DMS153 treated with DMSO at 0.1 percent for 48 hours (cell line): ENCODE measurements at regions not wholly inside any gene's neighbourhood (a gene's known extent, or its start where the extent isn't known, plus 50 kb on each side); places are given as distances from the start of the nearest gene placed in this dataset.
A peak's percentile ranks its signal among the peaks of the same experiment; 100 is the strongest.

Experiments
- DNase-seq: peaks from one replicate; lab custom pipeline; 2025; ENCODE audit not compliant: unreplicated experiment; lab: John Stamatoyannopoulos, UW

DNA sequence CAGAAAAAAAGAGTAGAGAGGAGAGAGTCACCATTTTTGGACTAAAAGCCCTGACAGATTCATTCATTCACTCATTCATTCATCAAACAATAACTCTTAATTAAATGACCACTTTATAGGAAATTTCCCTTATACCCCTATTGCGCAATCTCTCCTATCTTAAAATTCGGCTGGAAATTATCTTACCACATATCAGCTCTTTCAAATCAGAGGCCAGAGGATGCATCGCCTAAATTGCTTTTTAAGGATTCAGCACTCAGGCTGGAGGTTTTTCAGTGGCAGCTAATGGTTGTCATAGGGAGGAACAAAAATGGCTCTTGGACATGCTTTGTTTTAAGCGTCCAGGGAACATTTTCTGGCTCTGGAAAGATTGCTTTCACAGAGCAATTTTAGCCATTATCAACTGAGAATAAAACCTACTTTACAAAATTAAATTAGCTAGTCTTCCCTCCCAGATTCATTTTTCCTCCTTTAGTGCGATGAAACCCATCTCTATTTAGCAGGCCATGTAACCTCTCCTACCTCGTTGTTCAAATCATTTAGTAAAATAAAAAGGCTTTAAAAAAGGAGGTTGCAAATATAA lies 115.2 kb downstream of the OLFM4 start:
- DNase-seq: no peak

DNA sequence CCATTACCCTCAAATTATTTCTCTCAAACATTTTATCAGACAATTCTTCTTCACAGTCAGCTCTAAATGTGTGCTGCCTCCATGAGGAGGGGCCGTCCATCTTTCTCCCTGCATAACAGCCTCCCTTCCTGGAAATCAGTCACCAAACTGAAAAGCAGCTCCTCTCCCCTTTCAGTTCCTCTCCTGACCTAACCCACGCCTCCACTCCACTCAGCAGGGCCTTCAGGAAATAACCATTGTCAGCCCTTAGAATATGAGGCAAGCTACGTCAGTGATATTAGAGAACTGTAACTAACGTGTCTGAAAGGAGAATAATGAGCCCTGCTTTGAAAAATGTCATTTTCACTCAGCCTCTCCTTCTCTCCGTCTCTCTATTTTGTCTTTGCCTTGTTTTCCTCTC lies 116.2 kb downstream of the OLFM4 start:
- DNase-seq: no peak

DNA sequence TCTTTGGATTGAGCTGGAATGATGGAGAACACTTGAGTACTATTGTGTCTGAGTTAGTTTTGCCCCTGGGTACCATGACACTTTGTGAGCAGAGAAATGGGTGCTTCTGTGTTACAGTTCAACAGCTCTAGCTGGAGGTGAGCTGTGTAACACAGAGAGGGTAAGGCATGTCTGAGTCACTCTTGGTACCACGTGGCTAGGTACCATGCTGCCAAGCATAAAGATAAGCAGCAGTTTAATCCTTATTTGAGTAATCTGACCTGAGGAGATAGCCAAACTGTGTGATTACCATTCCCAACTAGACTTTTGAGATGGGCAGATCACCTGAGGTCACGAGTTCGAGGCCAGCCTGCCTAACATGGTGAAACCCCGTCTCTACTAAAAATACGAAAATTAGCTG lies 122.0 kb downstream of the OLFM4 start:
- no peak for DNase-seq

DNA sequence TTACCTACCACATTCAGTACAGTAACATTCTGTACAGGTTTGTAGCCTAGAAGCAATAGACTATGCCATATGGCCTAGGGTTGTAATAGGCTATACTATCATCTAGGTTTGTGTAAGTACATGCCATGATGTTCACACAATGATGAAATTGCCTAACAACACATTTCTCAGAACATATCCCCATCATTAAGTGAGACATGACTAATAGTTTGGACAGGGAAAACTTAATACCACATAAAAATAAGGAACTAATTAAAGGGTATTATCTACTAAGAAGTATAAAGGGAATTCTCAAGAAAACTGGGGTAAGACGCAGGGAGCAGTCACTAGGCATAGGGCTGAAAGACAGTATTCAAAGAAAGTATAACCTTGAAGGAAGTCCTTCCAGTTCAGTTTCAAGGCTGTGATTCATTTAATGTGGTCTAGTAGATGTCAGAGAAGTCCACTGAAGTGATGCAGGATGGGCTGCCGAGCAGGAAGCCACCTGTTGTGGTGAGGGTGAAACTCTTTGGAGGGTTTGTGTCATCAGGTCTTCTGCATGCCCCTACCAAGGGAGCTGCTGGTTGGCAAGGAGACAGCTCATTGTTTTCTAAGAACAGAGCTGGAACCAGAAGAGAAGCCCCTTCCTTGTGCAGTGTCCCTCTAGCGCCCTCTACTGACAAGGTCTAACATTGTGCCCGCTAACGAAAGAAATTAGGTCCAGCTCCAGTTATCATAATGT lies 122.9 kb downstream of the OLFM4 start:
- DNase-seq: peak; percentile 77

DNA sequence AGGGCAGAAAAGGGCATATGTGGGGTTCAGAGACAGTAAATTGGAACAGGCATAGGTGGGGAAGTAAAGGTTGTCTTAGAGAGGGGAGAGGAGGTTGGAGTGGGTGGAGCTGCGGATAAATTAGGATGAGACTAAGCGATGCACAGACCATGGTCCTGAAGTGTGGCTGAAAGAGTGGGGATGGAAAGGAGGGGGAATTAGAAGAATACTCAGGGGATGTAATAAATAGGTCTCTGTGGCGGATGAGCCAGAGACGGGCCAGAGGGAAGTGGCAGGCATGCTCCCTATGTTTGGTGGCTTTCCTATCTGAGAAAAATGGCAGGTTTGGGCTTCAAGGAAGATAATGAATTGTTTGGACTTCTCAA lies 123.4 kb downstream of the OLFM4 start:
- DNase-seq: no peak

DNA sequence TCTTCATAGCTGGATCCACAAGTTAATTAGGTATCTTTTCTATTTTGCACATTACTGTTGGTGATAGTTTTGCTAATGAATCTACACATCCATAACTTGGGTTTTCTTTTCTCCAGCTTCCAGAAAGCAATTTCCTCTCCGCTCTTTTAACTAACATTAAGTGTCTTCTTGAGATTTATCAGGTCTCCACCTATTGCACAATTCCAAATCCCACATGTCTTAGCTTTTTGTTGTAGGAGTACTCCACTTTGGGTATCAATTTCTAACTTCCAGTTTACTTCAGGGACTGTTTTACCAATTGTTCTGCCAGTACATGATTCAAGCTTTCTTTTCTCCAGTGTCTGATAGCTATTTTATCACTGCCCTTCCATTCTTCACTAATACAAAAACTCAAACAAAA lies 129.6 kb downstream of the OLFM4 start:
- DNase-seq: no peak

DNA sequence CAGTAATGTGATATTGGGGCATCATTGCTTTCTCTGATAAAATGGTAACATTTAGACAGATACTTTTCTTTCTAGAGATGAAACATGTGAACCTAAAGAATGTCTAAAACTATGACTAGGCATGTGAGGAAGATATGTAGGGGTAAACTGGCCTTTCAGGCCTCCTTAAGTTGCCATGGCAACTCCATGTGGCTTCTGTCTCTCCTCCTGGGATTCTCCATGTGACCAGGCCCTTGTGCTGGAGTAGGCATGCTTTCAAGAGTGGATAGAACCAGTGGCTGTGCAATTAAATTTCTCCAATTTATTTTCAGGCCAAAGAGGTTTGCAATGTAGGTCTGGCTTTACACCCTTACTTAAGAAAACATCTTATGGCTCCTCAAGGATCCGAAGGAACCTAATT lies 130.8 kb downstream of the OLFM4 start:
- no peak for DNase-seq

DNA sequence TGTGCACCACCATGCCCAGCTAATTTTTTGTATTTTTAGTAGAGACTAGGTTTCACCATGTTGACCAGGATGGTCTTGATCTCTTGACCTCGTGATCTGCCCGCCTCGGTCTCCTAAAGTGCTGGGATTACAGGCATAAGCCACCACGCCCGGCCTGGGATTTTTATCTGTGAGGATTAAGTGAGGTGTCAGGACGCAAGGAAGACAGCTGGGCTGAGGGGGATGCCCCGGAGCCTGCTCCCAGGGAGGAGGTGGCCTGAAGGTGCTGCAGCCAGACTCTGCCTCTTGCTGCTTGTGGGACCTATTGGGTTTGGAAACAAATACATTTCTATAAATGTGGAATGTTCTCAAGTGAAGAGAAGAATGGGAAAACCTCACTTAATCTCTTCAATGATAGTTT lies 131.6 kb downstream of the OLFM4 start:
- no peak for DNase-seq

DNA sequence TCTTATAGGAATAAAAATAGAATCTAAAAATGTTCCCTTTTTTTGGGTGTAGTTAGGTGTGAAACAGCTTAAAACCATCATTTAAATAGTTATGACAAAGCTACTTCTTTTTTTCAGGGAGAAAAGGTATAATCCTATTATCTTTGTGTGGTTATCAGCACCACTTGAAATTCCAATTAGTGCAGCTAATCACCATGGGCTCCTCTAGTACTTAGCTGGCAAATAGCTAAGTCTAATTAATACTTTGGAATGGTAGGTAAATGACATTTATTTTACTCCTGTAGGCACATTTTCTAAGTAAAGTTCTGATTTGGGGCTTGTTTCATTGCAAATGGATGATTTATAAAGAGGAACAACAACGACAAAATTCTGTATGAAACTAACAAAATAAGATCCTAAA lies 132.6 kb downstream of the OLFM4 start:
- no peak for DNase-seq

DNA sequence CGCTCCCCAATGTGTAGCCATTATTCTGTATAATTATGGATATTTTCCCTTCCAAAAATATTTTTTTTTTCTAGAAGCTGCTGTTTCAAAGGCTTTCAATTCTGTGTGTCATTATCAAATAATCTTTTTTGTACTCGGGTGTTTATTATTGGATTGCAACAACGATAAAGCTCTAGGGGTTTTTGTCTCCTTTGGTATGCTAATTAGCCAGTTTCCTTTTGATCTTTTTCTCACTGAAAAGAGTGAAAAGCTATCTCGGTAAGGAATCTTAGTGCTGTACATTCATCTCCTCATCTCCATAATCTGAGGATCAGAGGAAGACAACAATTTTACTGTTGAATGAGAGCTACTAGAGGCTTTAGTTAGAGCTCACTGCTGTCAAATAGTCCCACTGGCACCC lies 136.6 kb downstream of the OLFM4 start:
- no peak for DNase-seq

DNA sequence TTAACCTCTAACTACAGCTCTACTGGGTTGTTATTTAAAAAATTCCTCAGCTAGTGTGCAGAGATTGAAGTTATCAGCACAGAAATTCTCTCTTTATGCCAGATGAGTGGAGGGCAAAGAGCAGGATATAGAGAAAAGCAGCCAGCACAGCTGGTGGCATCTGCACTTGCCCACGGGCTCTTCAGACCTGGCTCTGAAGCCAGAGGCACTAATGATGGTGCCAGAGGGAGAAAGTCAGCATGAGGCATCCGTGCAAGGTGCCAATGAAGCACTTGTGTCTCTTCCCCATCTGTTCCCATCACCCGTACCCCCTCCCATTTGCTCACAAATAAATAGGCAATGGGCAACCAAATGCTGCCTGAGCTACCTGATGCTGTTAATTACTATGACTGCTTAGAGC lies 138.9 kb downstream of the OLFM4 start:
- DNase-seq: no peak

DNA sequence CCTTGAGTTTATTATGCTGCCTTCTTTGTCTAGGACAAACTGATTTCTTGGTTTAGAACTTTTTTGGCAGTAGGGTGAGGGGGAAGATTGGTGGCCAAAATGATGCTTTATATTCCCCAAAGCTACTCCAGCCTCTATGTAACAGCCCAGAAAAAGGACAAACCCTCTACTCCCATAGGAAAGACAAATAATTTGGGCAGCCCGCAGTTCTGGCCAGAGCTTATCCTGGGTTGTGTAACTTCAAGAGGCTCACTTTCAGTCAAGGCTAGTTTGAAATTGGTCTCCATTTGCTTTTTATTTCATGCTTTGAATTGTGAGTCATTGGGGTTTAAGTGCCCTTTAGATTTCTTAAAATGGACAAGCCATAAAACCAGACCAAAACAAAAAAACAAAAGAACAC lies 142.3 kb downstream of the OLFM4 start:
- no peak for DNase-seq

DNA sequence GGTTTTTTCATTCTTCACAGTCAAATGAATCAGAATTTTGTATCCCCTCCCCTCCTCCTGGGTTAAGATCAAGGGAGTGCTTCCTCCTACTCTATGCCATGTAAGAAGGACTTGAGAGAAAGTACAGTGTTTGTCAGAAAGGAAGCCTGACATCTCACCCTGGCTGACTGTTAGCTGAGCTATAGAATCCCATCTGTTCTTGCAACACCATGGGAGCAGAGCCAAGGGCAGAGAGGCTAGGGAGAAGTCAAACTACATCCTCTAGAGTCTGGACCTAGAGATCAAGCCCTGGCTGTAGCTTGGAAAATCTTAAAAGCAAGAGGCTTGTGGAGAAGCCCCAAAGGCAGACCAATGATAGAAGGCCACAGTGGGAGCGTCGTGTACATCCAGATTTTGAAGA lies 145.9 kb downstream of the OLFM4 start:
- no peak for DNase-seq

DNA sequence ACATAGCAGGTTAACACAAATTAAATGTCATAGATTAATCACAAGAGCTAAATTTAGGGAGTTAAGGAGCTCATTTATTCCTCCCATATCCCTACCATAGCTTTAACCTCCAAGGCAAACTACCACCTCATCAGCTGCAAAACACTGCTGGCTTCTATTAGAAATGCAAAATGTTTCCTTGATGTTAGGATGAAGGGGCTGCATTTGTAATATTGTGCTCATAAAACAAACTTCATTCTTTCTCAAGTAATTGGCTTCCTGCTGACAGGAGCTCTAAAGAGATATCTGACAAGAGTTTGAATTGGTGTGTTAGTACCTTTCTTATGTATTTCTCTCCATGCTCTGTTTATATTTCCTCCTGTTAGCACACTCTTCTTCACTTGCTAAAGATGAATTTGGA lies 152.1 kb downstream of the OLFM4 start:
- DNase-seq: no peak

DNA sequence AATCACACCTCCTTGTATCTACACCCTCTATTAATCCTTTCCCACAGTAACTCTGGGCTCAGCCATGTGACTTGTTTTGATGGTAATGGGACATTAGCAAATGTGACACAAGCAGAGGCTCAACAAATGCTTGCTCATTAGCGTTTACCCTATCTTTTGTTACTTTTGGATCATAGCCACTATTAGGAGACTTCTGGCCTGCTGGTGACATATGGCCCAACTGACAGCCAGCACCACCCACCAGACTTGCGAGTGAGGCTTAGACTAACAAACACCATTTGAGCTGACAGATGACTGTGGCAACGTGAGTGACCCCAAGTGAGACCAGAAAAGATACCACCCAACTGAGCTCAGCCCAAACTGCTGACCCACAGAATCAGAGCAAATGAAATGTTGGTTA lies 154.1 kb downstream of the OLFM4 start:
- no peak for DNase-seq

DNA sequence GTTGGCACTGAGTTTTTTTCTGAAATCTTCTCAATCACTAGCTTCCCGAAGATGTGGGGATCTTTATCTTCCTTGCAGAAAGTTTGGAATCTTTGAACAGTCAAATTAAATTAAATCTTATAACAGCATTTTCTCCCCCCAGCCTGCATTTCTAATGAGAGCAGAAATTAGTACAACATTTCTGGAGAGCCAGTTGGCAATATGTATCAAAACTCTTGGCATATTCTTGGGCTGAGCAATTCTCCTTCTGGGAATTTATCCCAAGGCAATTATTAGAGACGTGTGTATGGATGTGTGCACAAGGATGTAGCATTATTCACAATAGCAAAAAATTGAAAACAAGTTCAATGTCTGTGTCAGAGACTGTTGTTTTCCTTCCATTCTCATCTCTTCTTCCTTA lies 159.5 kb downstream of the OLFM4 start:
- DNase-seq: no peak

DNA sequence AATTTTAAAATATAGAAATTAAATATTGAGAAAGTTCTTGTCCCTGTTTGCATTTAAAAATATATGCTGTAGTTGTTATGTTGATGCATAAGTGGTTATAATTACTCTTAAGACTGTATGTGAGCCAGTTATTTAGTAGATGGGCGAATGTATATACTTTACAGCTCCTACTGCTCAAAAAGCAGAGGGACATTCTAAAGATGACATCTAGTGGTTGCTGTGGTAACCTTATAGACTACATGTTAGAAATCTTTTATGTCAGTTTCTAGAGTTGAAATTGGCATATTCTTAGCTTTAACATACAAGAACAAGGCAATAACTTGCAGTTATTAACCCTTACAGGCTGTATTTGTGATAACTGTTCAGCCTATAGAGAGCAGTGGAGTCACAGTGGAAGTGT lies 160.5 kb downstream of the OLFM4 start:
- DNase-seq: no peak

DNA sequence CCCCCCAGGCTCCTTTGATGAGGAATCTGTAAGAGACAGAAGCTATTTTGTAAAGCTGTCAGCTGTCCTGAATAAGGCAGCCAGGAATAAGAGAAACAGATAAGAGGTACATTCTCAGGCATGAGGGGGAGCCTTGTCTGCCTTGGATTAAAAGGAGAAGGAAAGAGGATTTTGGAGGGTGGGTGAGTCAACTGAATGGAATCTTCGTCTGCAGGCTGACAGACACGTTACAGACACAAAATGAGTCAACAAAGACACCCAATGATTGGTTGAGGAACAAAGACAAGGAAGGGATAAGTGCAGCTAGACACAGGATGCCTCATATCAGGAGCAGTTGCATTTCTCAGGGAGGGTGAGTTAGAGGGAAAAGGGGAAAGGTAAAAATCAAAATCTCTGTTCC lies 162.5 kb downstream of the OLFM4 start:
- DNase-seq: no peak

DNA sequence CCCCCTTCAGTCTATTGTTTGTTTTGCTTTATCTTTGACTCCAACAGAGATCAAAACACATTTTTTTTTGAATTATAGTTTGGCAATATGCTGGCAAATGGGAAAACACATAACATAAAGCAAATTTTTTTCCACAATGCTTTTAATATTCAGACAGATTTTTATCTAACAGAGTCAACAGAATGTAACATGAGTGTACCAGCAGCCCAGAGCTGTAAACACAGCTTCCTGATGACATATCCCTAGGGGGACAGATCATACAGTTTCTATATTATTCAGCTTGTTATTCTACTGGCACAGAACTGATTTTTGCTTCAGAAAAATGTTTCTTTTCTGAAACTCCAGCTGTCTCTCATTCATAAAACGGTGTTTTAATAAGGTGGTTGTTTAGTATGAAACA lies 168.8 kb downstream of the OLFM4 start:
- DNase-seq: no peak

DNA sequence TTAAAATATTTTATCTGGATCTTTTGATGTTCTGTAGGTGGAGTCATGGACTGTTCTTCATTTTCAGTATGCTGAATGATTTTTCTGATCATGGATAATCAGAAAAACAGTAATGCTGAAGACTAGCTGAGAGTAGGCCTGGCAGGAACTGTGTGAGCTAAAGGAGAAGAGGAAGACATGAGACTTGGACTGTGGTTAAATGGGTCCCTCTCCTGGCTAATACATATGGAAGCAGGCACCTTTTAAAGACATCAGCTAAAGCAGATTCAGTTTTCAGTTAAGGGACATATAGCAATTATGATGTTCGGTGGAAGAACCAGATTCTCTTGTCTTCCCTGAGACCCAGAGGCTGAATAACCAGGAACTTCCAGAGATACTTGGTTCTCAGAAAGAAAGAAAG lies 169.4 kb downstream of the OLFM4 start:
- peak; percentile 46 for DNase-seq

DNA sequence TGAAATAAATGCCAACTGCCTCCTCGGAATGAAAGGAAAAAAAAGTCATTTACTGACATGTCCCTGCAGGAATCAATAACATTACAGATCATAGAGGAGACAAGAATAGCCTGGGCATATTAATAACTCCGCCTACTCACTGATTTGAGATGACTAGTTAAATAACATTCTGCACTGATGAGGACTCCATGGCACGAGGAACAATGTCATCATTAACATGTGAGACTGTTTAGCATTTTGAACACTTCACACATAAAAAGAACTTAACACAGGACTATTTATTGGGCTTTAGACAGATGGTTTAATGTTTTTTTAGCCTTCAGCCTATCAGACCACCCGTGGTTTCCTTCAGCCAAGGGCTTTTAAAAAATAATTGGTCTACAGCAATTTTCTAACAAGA lies 170.1 kb downstream of the OLFM4 start:
- DNase-seq: no peak

DNA sequence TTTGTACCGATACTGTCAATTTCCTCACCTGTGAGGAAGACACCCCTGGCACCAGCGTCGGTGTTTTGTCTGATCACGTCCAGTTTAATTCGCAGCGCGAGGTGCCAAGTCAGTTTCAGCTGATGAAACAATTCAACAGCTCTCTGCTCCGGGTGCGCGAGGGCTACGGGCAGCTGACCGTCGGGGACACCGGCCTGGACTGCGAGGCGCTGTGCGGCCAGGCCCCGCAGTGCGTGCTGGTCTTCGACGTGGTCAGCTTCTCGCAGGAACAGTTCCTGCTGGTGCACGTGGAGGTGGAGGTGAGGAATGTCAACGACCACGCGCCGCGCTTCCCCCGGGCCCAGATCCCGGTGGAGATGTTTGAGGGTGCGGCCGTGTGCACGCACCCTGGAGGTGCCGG lies 171.5 kb downstream of the OLFM4 start:
- DNase-seq: no peak
